HG02588 (cell line): ENCODE measurements at regions not wholly inside any gene's neighbourhood (a gene's known extent, or its start where the extent isn't known, plus 50 kb on each side); places are given as distances from the start of the nearest gene placed in this dataset.

Experiments
- ATAC-seq: cut with Tn5 transposase; IDR thresholded peaks from one replicate; pipeline ENCODE4 v1.9.1; 2021; ENCODE audit warnings: mild to moderate bottlenecking, moderate library complexity; ENCODE audit not compliant: unreplicated experiment

GRCh38 chr10:108812296-108812695 is 1111.0 kb downstream of the XPNPEP1 start:
- ATAC-seq = no peak

GRCh38 chr10:108808228-108808627 is 1115.1 kb downstream of the XPNPEP1 start:
- no peak for ATAC-seq

GRCh38 chr10:108801775-108802517 is 1121.4 kb downstream of the XPNPEP1 start:
- no peak for ATAC-seq

GRCh38 chr10:108801220-108801619 is 1122.1 kb downstream of the XPNPEP1 start:
- no peak for ATAC-seq

- ATAC-seq = no peak
These were observed 1125.7 kb downstream of the XPNPEP1 start for GRCh38 chr10:108797573-108797972.

- no peak for ATAC-seq
These were observed 1131.4 kb downstream of the XPNPEP1 start for GRCh38 chr10:108791794-108792474.

GRCh38 chr10:108791030-108791429 is 1132.3 kb downstream of the XPNPEP1 start:
- ATAC-seq = no peak

- ATAC-seq = peak; percentile 79
These were observed 1133.4 kb downstream of the XPNPEP1 start for GRCh38 chr10:108789919-108790318.

GRCh38 chr10:108789336-108789735 is 1134.0 kb downstream of the XPNPEP1 start:
- ATAC-seq = no peak

GRCh38 chr10:108788891-108789290 is 1134.4 kb downstream of the XPNPEP1 start:
- ATAC-seq = no peak

GRCh38 chr10:108787932-108788331 is 1135.4 kb downstream of the XPNPEP1 start:
- ATAC-seq = no peak

GRCh38 chr10:108785011-108785410 is 1138.3 kb downstream of the XPNPEP1 start:
- no peak for ATAC-seq

GRCh38 chr10:108784534-108784933 is 1138.8 kb downstream of the XPNPEP1 start:
- no peak for ATAC-seq

GRCh38 chr10:108783897-108784296 is 1139.4 kb downstream of the XPNPEP1 start:
- peak; percentile 76 for ATAC-seq

GRCh38 chr10:108782411-108782810 is 1140.9 kb downstream of the XPNPEP1 start:
- no peak for ATAC-seq

- ATAC-seq = no peak
These were observed 1143.8 kb downstream of the XPNPEP1 start for GRCh38 chr10:108779501-108779900.

- no peak for ATAC-seq
These were observed 1147.3 kb downstream of the XPNPEP1 start for GRCh38 chr10:108775911-108776475.

- ATAC-seq = no peak
These were observed 1152.2 kb downstream of the XPNPEP1 start for GRCh38 chr10:108771106-108771505.

- ATAC-seq = no peak
These were observed 1157.5 kb downstream of the XPNPEP1 start for GRCh38 chr10:108765794-108766193.

- ATAC-seq = no peak
These were observed 1165.4 kb downstream of the XPNPEP1 start for GRCh38 chr10:108757946-108758345.

- ATAC-seq = no peak
These were observed 1167.7 kb downstream of the XPNPEP1 start for GRCh38 chr10:108755646-108756045.

- ATAC-seq = no peak
These were observed 1170.0 kb downstream of the XPNPEP1 start for GRCh38 chr10:108753326-108753725.
